H7 (cell line): ENCODE measurements at regions not wholly inside any gene's neighbourhood (a gene's known extent, or its start where the extent isn't known, plus 50 kb on each side); places are given as distances from the start of the nearest gene placed in this dataset.
"Not testable (repeated sequence)": the region's sequence is repeated elsewhere in the genome, so short reads cannot be mapped to it uniquely, and the experiment has no call there.

Experiments
- DNase-seq: peaks from one replicate; pipeline ENCODE4 v3.0.0; 2012
- H3K27me3 ChIP-seq: 2 replicates; pipeline ENCODE4 v1.6.0; 2011; ENCODE audit warnings: mild to moderate bottlenecking, low read length; ENCODE audit not compliant: control insufficient read depth, insufficient read depth
- H3K36me3 ChIP-seq: replicated peaks from 2 replicates; pipeline ENCODE4 v1.5.1; 2011; ENCODE audit warnings: low read length; ENCODE audit not compliant: control insufficient read depth, insufficient read depth
- H3K4me3 ChIP-seq: 2 replicates; pipeline ENCODE4 v1.5.1; 2011; ENCODE audit warnings: low read depth, mild to moderate bottlenecking, control low read depth, low read length, moderate library complexity; ENCODE audit not compliant: insufficient read depth

- DNase-seq: no peak
- Histone ChIP-seq H3K36me3 (no peaks in the 10 kb centered on the region), H3K4me3 (no peak overlapping the region), H3K27me3 (no peaks in the 10 kb centered on the region)
Measured at GRCh38 chr15:53833134-53833624, 73.7 kb upstream of the WDR72 start.

GRCh38 chr15:53831907-53832770, 72.7 kb upstream of the WDR72 start:
- no peaks in the 10 kb centered on the region for H3K36me3 ChIP-seq
- DNase-seq: no peak
- no peak overlapping the region for H3K4me3 ChIP-seq
- H3K27me3 ChIP-seq: no peaks in the 10 kb centered on the region

GRCh38 chr15:53830707-53831386, 71.4 kb upstream of the WDR72 start:
- Histone ChIP-seq H3K4me3 (no peak overlapping the region), H3K27me3 (no peaks in the 10 kb centered on the region), H3K36me3 (no peaks in the 10 kb centered on the region)
- no peak for DNase-seq

GRCh38 chr15:53829923-53830459, 70.5 kb upstream of the WDR72 start:
- H3K36me3 ChIP-seq: no peaks in the 10 kb centered on the region
- H3K4me3 ChIP-seq: no peak overlapping the region
- DNase-seq: no peak
- H3K27me3 ChIP-seq: no peaks in the 10 kb centered on the region

GRCh38 chr15:53829471-53829870, 70.0 kb upstream of the WDR72 start:
- no peaks in the 10 kb centered on the region for H3K27me3 ChIP-seq
- no peaks in the 10 kb centered on the region for H3K36me3 ChIP-seq
- H3K4me3 ChIP-seq: no peak overlapping the region
- no peak for DNase-seq

GRCh38 chr15:53827355-53827754, 67.9 kb upstream of the WDR72 start:
- no peak for DNase-seq
- Histone ChIP-seq H3K36me3 (no peaks in the 10 kb centered on the region), H3K27me3 (no peaks in the 10 kb centered on the region), H3K4me3 (no peak overlapping the region)

GRCh38 chr15:53811530-53811929, 52.1 kb upstream of the WDR72 start:
- Histone ChIP-seq H3K4me3 (no peak overlapping the region), H3K36me3 (no peaks in the 10 kb centered on the region), H3K27me3 (no peaks in the 10 kb centered on the region)
- DNase-seq: peak; percentile 2

- H3K36me3 ChIP-seq, DNase-seq, H3K27me3 ChIP-seq, H3K4me3 ChIP-seq: not testable (repeated sequence)
Measured at GRCh38 chr15:53810306-53810705, 50.8 kb upstream of the WDR72 start.
